ENCODE measurements at regions not wholly inside any gene's neighbourhood (a gene's known extent, or its start where the extent isn't known, plus 50 kb on each side); places are given as distances from the start of the nearest gene placed in this dataset.

DNA sequence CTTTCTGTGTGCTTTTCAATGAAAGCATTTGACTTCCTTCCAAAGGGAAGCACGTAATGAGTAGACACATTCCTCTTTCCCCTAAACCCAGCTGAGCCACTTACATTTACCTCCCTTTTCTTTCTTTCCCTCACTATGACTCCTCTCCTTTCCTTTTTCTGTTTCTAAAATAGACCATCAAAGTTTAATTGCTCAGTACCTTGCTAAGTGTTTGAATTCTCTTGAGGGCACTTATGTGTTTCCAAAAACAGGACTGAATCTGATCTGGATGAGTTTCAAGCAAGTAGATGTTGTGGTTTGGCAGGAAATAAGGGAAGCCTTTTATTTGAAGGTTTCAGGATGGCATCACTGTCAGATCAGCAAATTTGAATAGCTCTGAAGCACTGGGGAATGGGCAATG is 396.2 kb downstream of the REEP3 start:
- Histone ChIP-seq H3K9me2 (replicated peaks; ENCODE audit: insufficient read depth, low read length) (no peaks in the 10 kb centered on the region), H3K79me2 (ENCODE audit: insufficient read depth, low read length) (no peaks in the 10 kb centered on the region), H4K20me1 (ENCODE audit: low read depth, low read length) (no peaks in the 10 kb centered on the region), H3K27ac (ENCODE audit: low read depth, low read length) (no peak overlapping the region), H3K9me3 (ENCODE audit: insufficient read depth, low read length) (no peaks in the 10 kb centered on the region), H3K27me3 (ENCODE audit: low read length) (no peaks in the 10 kb centered on the region), H3K4me2 (ENCODE audit: low read depth, low read length, poor library complexity, severe bottlenecking) (no peak overlapping the region), H3F3A (ENCODE audit: insufficient read depth) (no peaks in the 10 kb centered on the region), H3K4me3 (ENCODE audit: insufficient read depth, low read length, poor library complexity, severe bottlenecking) (no peak overlapping the region), H3K9ac (ENCODE audit: low read length) (no peak overlapping the region), H3K36me3 (ENCODE audit: low read length) (no peaks in the 10 kb centered on the region), H2AFZ (ENCODE audit: low read depth, low read length, severe bottlenecking) (no peak overlapping the region)
- TF ChIP-seq, protein P1, sequence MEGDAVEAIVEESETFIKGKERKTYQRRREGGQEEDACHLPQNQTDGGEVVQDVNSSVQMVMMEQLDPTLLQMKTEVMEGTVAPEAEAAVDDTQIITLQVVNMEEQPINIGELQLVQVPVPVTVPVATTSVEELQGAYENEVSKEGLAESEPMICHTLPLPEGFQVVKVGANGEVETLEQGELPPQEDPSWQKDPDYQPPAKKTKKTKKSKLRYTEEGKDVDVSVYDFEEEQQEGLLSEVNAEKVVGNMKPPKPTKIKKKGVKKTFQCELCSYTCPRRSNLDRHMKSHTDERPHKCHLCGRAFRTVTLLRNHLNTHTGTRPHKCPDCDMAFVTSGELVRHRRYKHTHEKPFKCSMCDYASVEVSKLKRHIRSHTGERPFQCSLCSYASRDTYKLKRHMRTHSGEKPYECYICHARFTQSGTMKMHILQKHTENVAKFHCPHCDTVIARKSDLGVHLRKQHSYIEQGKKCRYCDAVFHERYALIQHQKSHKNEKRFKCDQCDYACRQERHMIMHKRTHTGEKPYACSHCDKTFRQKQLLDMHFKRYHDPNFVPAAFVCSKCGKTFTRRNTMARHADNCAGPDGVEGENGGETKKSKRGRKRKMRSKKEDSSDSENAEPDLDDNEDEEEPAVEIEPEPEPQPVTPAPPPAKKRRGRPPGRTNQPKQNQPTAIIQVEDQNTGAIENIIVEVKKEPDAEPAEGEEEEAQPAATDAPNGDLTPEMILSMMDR (IDR thresholded peaks at IDR 0.05; ENCODE audit: insufficient read depth, low read length, poor library complexity, severe bottlenecking): no peak
- no peak for TF ChIP-seq EZH2phosphoT487 (conservative IDR thresholded peaks at IDR 0.05; ENCODE audit: low read length)

DNA sequence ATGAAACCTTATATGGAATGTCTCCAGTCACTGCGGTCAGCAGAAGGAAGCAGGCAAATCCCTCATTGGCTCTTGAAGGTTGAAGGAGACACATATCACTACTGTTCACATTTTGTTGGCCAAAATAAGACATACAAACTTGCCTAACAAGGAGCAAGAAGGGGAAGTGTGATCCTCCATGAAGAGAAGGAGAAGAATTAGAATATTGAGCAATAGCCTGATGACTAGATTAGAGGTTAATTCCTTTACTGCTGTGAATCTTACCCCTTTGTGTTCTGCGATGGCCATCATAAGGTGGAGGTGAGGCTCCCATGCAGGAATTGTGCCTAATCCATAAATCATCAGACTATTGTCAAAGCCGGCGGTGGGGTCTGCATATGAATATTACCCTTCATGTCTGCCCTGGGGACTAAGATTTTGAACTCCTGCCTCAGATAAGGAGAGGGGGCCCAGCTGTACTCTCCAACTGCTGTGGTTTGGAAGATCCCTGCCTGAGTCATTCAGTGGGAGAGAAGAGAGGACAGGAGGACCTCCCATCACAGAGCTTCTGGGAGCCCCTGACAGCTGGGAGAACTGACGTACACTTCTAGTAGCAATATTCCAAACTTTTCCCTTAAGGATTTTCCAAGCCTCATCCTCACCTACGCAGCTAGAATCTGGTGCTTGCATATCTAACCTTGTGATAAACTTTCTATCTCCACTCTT is 398.5 kb downstream of the REEP3 start:
- no peak overlapping the region for H3K9ac ChIP-seq (ENCODE audit: low read length)
- H3K36me3 ChIP-seq (ENCODE audit: low read length): no peaks in the 10 kb centered on the region
- no peaks in the 10 kb centered on the region for H4K20me1 ChIP-seq (ENCODE audit: low read depth, low read length)
- no peaks in the 10 kb centered on the region for H3K9me2 ChIP-seq (replicated peaks; ENCODE audit: insufficient read depth, low read length)
- H3K4me3 ChIP-seq (ENCODE audit: insufficient read depth, low read length, poor library complexity, severe bottlenecking): no peak overlapping the region
- no peaks in the 10 kb centered on the region for H3K27me3 ChIP-seq (ENCODE audit: low read length)
- TF ChIP-seq EZH2phosphoT487 (conservative IDR thresholded peaks at IDR 0.05; ENCODE audit: low read length): no peak
- TF ChIP-seq, protein P1 (IDR thresholded peaks at IDR 0.05; ENCODE audit: insufficient read depth, low read length, poor library complexity, severe bottlenecking): no peak
- no peak overlapping the region for H2AFZ ChIP-seq (ENCODE audit: low read depth, low read length, severe bottlenecking)
- no peak overlapping the region for H3K4me2 ChIP-seq (ENCODE audit: low read depth, low read length, poor library complexity, severe bottlenecking)
- H3K79me2 ChIP-seq (ENCODE audit: insufficient read depth, low read length): no peaks in the 10 kb centered on the region
- no peaks in the 10 kb centered on the region for H3K9me3 ChIP-seq (ENCODE audit: insufficient read depth, low read length)
- H3F3A ChIP-seq (ENCODE audit: insufficient read depth): no peaks in the 10 kb centered on the region
- H3K27ac ChIP-seq (ENCODE audit: low read depth, low read length): no peak overlapping the region

DNA sequence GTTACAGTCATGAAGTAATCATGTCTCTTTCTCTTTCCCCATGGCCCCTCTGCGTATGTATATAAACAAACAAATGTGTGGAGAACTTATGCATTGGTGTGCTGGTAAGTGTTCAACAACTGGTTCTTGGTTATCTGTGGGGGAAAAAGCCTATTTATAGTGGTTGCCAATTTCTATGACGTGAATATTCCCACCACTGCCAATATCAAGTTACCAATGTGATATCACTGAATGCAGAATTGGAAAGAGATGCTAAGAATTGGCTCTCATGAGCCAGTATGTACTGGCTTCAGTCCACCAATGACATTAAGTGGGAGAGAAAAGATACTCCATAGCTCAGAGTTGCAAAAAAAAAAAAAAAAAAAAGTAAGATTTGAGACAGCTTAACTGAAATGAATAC is 399.7 kb downstream of the REEP3 start:
- Histone ChIP-seq H3K27me3 (ENCODE audit: low read length) (no peaks in the 10 kb centered on the region), H4K20me1 (ENCODE audit: low read depth, low read length) (no peaks in the 10 kb centered on the region), H3K27ac (ENCODE audit: low read depth, low read length) (no peak overlapping the region), H3K36me3 (ENCODE audit: low read length) (no peaks in the 10 kb centered on the region), H3K9me2 (replicated peaks; ENCODE audit: insufficient read depth, low read length) (no peaks in the 10 kb centered on the region), H3K4me3 (ENCODE audit: insufficient read depth, low read length, poor library complexity, severe bottlenecking) (no peak overlapping the region), H3K9ac (ENCODE audit: low read length) (no peak overlapping the region), H2AFZ (ENCODE audit: low read depth, low read length, severe bottlenecking) (no peak overlapping the region), H3F3A (ENCODE audit: insufficient read depth) (no peaks in the 10 kb centered on the region), H3K79me2 (ENCODE audit: insufficient read depth, low read length) (no peaks in the 10 kb centered on the region), H3K4me2 (ENCODE audit: low read depth, low read length, poor library complexity, severe bottlenecking) (no peak overlapping the region), H3K9me3 (ENCODE audit: insufficient read depth, low read length) (no peaks in the 10 kb centered on the region)
- TF ChIP-seq, protein P1 (IDR thresholded peaks at IDR 0.05; ENCODE audit: insufficient read depth, low read length, poor library complexity, severe bottlenecking): no peak
- TF ChIP-seq EZH2phosphoT487 (conservative IDR thresholded peaks at IDR 0.05; ENCODE audit: low read length): no peak
